NK-92 treated with Interleukin-12 subunit alpha and Interleukin-12 subunit beta, amount 100 ng/mL, for 24 hours (cell line): ENCODE measurements at regions not wholly inside any gene's neighbourhood (a gene's known extent, or its start where the extent isn't known, plus 50 kb on each side); places are given as distances from the start of the nearest gene placed in this dataset.
"Not testable (repeated sequence)": the region's sequence is repeated elsewhere in the genome, so short reads cannot be mapped to it uniquely, and the experiment has no call there.

Source experiments
- DNase-seq: peaks from one replicate; lab custom pipeline; 2025; lab: John Stamatoyannopoulos, UW

DNA sequence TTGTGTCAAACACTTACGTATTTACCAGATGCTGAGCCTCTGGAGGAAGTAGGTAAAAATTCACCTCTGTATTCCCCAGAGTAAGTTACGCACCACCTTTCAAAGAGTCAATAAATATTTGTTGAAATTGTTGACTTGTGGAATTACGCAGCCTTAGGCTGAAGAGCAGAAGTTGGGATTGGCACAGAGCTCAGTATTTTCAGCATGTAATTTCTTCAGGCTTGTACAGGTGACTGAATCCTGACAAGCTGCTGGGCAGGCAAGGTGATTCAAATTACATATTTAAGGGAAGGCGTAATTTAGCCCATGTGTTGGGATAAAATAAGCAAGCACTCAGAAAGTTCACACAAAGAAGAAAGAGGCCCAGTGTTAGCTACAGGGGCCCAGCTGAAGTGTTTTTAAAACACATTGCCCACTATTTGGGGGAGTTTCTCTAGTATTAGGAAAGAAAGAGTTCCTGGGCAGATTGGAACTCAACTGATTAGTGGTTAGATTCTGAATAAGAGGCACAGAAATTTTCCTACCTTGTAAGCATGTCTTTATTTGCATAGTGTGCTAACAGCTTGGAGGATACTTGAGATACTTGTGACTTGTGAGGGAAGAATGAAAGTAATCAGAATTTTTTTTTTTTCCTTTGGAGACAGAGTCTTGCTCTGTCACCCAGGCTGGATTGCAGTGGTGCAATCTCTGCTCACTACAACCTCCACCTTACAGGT, 165.3 kb upstream of the FBXL7 start:
- DNase-seq, result no peak

DNA sequence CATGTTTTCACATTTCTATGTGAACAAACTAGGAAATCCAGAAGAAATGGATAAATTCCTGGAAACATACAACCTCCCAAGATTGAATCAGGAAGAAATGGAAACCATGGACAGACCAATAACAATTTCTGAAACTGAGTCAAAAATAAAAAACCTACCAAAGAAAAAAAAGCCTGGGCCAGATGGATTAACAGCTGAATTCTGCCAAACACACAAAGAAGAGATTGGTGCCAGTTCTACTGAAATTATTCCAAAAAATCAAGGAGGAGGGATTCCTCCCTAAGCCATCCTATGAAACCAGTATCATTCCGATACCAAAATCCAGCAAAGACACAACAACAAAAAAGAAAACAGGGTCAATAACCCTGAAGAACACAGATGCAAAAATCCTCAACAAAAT, 166.9 kb upstream of the FBXL7 start:
- no peak for DNase-seq

GRCh38 chr5:15326932-15327331, 173.0 kb upstream of the FBXL7 start:
- DNase-seq, result no peak

DNA sequence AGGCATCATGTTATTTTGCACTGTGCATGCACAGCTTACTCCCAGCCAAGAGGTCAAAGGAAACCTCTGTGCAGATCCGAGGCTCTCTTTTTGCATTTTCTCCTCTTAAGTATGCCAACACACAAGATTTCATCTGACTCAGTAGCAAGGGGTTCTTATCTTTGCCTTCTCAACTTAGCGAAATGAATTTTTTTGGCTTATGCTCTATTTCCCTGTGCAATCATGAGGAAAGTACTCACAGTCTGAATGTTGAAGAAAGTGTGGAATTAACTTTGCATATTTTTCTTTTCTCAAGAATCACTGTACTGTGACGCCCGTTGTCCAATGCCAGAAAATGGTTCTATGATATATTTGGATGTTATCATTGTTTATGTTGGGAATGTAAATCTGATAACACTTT, 173.5 kb upstream of the FBXL7 start:
- DNase-seq, result no peak

GRCh38 chr5:15322421-15322820, 177.6 kb upstream of the FBXL7 start:
- DNase-seq, result no peak

- no peak for DNase-seq
These were observed 178.2 kb upstream of the FBXL7 start for GRCh38 chr5:15321776-15322175.

GRCh38 chr5:15320871-15321270, 179.1 kb upstream of the FBXL7 start:
- DNase-seq, result no peak

GRCh38 chr5:15304914-15305834, 194.8 kb upstream of the FBXL7 start:
- DNase-seq, result no peak

DNA sequence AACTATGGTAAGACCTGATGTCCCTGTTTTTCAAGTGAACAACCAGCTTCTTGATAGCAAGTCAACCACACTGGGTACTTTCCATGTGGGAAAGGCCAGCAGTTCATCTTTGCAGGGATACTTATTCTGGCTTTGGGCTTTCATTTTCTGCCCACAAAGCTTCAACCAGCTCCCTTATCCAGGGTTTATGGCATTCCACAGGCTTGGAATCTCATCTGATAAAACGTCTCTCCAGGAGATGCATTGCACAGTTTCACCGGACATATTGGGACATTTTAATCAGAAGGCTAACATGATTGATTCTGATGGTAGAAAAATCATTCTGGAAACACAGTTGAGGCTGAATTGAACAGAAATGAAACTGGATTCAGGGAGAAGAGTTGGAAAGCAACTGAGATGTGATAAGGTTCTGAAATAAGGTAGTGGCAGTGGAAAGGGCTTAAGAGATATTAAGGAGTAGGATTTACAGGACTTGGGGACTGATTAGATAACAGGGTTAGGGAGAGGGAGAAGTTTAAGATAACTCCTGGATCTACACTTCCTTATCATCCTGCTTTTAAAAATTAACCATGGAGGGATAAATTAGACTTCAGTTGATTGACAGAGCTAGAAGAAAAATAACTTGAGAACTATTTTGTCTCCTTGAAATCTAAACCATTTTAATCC, 195.8 kb upstream of the FBXL7 start:
- DNase-seq, result no peak

DNA sequence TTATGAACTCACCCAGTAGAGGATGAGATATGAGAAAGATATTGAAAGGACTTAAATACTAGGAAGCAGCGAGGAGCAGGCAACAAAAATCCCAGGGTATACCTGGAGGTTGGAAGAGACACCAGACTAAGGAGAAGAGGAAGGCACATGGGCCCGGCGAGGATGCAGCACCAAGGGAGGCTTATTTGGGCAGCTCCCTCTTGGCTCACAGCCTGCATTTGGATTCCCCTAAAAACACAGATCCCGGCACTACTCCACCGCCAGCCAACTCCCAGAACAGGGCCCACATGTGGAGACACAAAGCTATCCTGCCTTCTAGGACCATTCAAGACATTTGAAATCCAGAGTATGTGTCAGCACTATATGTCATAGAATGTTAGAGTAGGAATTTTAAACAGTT, 199.8 kb upstream of the FBXL7 start:
- no peak for DNase-seq

- no peak for DNase-seq
These were observed 209.0 kb upstream of the FBXL7 start for GRCh38 chr5:15290953-15291352.

GRCh38 chr5:15286650-15287049, 213.3 kb upstream of the FBXL7 start:
- DNase-seq, result no peak

DNA sequence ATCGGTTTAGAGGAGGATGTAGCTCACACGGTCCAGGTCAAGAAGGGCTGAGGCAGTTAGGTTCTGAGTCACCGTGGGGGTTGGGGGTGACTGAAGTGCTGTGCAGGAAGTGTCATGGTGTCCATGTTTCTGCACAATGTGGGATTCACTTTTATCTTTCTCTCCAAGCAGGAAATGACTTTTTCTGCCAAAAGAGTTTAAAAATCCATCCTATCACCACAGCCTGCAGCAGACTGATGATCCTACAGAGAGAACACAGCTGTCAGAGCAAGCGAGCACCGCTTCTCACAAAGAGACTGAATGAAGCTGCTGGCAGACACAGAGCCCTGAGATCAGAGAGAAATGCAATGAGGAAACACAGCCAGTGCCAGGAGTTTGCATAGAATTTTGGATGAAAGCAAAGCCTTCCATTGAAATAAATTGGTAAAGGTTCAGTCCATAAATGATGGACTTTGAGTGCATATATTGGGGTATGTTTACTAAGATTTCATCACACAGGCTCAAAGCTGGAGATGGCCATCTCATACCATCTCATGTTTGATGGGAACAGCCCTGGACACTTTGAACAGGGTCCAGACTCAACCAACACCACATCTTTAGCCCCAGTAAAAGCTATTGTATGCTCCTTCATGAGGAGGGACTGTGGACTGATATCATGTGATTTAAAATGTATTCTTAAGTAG, 213.9 kb upstream of the FBXL7 start:
- DNase-seq, result peak; percentile 7

DNA sequence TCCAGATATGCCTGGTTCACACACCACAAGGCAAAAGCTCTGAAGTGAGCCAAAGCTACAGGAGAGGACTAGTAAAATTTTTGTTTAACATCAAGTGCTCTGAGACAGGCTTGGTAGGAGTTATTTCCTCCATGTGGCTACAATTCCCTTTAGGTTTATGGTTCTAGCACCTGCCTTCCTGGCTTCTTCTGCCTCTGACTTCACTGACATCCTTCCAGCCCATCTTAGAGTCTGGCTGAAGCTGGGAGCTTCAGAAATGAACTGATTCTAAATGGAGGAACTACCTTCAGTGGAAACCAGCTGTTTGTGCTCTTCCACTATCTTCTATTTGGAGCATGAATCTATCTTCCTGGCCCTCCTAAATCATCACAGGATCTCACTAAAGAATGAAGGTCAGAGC, 215.3 kb upstream of the FBXL7 start:
- DNase-seq, result no peak

DNA sequence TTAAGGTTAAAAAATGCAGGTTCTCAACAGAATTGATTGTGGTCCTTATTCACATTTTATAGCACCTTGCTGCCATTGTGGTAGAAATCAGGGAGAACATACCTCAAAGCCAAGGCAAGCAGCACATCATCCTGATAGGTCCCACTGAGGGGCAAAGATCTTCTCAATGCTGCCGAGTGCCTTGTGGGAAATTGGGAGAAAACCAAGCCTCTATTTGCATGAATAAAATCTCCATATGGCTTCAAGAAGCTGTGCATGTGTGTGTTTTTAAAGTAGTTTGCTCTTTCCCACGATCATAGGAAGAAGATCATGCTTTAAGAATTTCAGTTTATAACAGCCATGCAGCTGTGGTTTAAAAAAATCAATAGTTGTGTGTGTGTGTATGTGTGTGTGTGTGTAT, 216.9 kb upstream of the FBXL7 start:
- DNase-seq, result no peak

DNA sequence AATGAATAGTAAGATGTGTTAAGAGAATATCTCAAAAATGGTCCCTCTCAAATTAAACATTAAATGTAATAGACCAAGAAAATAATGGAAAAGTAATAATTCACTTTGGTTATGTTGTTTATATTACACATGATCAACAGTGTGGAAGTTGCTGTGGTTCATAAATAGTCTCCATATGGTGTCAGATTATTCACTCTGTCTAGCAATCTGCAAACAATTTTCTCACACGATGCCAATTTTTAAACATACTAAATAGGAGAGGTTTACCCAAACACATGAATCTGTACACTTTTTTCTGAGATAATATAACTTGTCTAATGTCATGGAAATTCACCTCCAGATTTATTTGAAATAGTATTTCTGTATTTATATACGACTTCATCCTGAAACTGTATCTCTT, 217.4 kb upstream of the FBXL7 start:
- DNase-seq, result no peak

DNA sequence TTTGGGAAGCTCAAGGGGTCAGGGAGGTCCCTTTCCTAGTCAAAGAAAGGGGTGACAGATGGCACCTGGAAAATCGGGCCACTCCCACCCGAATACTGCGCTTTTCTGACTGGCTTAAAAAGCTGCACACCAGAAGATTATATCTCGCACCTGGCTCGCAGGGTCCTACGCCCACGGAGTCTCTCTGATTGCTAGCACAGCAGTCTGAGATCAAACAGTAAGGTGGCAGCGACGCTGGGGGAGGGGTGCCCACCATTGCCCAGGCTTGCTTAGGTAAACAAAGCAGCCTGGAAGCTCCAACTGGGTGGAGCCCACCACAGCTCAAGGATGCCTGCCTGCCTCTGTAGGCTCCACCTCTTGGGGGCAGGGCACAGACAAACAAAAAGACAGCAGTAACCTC, 228.4 kb upstream of the FBXL7 start:
- DNase-seq, result not testable (repeated sequence)

GRCh38 chr5:15267966-15268365, 232.0 kb upstream of the FBXL7 start:
- DNase-seq, result no peak

GRCh38 chr5:15266841-15267240, 233.1 kb upstream of the FBXL7 start:
- no peak for DNase-seq

GRCh38 chr5:15266229-15266628, 233.8 kb upstream of the FBXL7 start:
- no peak for DNase-seq

GRCh38 chr5:15263942-15264341, 236.0 kb upstream of the FBXL7 start:
- no peak for DNase-seq

DNA sequence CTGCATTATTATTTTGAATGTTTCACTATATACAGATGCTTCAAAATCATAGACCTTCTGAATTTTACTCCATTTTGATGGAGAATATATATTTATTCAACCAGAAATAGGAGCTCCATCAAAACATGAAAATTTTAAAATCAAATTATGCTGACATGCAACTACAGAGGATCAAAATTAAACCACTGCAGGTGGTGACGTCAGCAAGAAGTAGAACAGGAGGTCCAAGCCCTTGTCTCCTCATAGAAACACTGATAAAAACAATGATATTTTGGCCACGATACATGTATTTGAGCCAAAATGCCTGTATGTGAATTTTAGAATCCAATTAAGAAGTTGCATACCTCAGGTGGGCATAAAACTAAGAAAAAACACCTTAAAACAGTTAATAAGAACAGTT, 236.6 kb upstream of the FBXL7 start:
- DNase-seq, result no peak
